Muscle of arm (tissue), 1 donor: ENCODE measurements at regions not wholly inside any gene's neighbourhood (a gene's known extent, or its start where the extent isn't known, plus 50 kb on each side); places are given as distances from the start of the nearest gene placed in this dataset.
"Not testable (repeated sequence)": the region's sequence is repeated elsewhere in the genome, so short reads cannot be mapped to it uniquely, and the experiment has no call there.

Experiments used
- DNase-seq: peaks from one replicate; pipeline ENCODE4 v3.0.0-alpha.2; 2013

DNA sequence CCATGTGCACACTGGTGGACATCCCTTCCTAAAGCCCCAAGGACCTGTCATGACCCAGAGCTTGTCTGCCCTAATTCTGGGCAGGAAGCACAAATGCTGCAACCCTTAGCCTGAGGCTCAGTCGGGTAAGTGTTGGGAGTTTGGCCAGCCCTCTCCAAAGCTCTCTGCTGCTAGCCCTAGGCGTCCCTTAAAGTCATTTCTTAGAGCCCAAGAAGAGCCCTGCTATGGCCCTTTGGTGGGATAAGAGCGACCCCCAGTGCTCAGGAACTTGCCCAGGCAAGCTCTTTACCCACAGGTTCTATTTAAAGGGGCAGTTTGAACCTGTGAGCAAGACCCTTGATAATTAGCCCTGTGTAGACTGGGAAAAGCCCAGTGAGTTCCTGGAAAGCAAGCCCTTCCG is 356.8 kb downstream of the RRAGC start:
- DNase-seq, result no peak

DNA sequence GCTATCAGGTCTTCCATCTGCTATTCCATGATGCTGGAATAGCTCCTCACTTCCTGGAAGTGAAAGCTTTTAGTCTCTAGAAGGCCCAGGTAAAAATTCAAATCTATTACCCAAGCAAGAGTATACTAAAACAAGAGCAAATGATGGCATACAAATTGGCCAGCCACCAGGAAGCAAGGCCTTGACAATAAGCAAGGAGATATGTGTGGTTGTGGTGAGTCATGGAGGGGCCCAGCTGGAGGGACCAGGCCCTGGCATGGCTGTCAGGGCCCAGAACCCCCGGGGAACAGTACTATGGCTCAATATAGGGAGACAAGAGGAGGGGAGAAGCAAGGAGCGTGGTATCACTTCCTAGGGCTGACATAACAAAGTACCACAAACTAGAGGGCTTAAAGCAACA is 358.7 kb downstream of the RRAGC start:
- DNase-seq, result no peak

DNA sequence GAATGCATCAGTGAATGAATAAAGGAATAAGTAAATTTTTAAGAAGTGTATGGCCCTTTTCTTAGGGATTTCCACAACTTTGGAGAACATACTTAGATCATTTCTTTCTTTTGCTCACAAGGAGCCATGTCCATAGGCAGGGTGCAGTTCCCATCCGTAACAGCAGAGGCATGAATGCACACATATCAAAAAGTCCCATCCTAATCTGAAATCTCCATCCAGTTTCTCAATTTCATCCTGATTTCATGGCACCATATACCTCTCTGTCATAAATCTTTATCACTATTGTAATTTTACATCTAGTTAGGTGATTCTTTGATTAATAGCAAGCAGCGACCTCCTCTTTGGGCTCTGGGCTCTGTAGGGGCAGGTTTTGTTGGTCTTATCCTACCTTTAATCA is 359.2 kb downstream of the RRAGC start:
- DNase-seq, result no peak

DNA sequence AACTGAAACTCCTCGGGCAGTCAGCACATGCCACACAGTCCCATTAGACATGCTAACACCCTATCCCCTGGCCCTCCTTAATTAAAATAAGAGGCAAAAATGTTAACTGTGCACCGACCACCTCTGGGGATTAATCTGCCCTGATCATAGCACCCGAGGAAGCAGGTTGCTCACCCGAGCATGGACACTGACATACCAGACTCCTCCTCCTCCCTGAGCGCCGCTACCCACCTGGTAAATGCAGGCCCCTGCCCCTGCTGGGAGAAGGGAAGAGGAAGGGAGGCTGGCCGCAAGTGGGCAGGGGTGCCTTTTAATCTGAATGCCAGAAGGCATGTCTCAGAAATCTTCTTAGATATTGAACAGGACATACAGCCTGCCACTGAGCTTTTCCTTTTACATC is 360.9 kb downstream of the RRAGC start:
- DNase-seq, result no peak

DNA sequence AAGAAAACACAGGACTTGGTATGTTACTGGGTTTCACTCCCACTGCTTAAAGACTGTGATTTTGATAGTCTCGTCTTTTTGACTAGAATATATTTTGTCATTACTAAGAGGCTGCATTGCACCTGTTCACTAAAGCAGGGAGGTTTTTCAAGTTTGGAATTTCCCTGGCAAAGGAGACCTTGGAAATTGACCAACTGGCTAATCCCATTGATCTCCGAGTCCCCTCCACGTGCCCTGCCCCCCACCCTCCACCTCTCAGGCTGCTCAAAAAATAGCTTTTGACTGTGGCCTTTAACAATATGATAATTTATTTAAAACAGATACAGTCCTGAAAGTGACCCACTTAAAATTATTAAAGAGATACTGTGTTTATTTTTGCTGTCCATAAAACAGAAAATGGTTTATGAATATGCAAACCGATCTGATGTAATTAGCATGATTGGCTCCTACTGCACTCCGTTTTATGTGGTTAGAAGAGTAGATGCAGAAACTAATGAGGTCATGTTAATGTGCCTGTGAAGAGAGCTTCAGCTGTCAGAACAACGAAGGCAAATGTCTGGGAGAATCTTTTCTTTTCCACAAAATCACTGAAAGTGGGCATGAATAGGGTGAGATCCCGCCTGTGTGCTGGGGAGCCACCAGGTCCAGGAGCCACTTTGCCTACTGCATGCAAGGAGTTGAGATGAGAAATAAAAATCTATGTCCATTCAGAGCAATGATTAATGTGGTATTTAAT is 361.5 kb downstream of the RRAGC start:
- no peak for DNase-seq

DNA sequence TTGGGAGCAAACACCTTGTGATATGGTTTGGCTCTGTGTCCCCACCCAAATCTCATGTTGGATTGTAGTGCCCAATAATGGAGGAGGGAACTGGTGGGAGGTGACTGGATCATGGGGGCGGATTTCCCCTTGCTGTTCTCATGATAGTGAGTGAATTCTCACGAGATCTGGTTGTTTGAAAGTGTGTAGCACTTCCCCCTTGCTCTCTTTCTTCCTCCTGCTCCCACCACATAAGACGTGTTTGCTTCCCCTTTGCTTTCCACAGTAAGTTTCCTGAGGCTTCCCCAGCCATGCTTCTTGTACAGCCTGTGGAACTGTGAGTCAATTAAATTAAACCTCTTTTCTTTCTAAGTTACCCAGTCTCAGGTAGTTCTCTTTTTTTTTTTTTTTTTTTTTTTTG is 366.3 kb downstream of the RRAGC start:
- DNase-seq, result not testable (repeated sequence)

DNA sequence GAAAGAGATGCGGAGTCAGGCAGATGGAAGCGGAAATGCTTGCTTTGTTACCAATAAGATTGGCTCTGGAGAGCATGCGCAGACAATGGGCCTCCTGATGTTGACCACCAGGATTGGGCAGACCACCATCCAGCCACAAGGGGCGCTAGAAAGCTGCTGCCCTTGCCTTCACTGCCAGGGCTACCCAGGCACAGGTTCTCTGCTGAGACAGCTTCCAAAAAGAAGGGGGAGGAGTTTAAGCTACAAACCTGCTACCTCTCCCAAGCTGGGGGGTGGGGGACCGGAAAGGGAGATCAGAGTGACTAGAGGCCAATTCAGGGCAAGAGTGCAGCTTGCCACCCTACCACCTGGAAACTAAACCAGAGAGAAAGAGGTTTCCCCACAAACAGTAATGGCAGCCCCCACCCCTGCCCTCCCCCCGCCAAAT is 369.7 kb downstream of the RRAGC start:
- no peak for DNase-seq

DNA sequence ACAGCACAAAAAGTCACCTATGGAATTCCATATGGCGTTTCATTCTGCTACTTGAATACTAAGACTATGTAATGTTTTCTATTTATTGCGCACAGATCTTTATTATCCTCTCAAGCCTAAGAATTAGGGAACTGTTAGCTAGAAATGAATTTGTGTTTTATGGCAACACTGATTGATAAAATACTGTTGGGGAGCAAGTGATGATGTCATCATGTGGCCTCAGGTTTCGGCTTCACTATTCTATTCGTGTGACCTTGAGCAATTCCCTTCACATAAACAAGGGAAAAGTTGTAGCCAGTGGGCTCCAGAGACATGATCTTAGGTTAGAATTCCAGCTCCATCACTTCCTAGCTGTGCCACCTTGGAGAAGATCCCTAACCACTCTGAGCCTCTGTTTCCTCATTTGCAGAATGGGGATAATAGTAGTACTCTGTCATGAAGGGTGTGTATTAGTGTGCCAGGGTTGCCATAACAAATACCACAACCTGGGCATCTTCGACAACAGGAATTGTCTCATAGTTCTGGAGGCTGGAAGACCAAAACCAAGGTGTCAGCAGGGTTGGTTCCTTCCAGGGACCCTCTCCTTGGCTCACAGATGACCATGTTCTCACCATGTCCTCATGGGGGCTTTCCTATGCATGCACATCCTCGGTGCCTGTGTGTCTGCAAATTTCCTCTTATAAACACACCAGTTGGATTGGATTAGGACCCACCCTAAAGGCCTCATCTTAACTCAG is 371.2 kb downstream of the RRAGC start:
- DNase-seq, result no peak

DNA sequence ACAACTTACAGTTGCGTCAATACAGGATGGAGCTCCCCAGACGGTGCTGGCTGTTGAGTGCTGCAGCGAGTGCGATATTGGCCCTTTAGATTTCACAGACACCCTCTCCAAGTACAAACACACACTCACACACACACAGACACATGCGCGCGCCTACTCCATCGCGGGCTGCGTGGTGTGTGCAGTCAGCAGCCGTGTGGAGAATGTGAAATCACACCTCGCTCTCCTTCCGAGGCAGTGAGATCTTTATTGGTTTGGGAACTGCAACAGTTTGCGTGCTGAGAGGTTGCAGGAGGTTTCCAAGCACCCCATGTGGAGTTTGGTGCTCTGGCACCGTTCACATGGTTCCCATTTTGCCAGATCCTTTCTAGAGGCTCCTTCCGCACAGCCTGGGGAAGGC is 372.2 kb downstream of the RRAGC start:
- no peak for DNase-seq

DNA sequence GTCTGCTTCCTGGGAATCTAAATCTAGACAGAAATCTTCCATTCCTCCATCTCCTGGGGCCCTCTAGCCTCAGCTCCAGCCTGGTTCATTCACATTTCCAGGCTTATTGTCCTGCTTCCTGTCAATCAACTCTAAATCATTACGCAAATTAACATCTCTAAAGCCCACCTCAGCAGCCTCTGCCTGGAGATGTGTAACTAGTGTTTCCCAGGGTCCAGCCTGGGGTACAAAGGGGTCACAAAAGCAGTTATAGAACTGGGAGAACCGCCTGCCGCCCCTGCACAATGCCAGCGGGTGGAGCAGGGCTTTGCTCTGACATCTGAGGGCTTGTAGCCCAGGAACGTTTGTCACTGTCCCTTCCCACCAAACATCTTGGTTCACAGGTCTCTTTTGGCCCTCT is 373.5 kb downstream of the RRAGC start:
- DNase-seq, result no peak

DNA sequence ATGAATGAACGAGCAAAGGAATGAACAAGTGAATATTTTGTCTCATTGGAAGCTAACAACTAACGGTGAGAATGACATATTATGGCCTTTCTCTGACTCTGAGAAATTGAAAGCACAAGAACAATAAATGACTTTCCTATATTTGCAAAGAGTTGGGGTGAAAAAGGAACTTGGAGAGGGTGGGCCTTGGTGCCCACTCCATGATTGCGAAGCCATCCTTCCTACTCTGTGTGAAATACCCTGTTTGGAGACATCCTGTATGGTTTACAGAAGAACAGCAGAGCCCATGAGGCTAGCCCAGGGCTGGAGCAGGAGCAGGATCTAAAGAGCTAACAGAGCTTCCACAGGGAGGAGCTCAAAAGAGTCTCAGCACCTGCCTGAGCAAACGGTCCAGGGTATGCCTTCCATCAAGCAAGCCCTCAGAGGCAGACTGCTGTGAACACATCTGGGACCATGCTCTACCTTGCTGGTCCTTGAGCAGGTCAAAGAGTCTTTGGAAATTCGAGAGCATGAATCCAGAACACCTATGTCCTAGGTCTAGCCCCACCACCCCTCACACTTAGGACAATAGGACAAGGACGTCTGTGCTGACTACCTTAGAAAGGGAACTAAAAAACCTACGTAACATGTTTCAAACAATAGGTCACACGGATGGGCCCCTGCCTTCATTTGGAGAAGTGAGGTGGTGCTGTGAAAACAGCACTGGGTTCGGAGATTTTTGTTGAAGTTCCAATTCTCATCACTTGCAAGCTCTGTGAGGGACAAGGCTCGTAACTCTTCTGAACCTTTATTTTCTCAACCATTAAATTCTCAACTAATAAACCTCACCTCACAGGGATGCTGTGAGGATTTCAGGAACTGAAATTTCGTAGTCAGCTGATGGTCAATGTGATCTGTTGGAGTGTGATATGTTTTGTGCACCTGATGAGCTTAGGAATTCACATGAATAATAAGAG is 377.4 kb downstream of the RRAGC start:
- DNase-seq, result no peak

DNA sequence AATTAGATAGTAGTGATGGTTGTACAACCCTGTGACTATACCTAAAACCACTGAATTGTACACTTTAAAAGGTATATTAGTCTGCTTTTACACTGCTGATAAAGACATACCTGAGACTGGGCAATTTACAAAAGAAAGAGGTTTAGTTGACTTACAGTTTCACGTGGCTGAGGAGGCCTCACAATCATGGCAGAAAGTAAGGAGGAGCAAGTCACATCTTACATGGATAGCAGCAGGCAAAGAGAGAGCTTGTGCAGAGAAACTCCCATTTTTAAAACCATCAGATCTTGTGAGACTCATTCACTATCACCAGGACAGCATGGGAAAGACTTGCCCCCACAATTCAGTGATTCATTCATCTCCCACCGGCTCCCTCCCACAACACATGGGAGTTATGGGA is 379.9 kb downstream of the RRAGC start:
- not testable (repeated sequence) for DNase-seq

DNA sequence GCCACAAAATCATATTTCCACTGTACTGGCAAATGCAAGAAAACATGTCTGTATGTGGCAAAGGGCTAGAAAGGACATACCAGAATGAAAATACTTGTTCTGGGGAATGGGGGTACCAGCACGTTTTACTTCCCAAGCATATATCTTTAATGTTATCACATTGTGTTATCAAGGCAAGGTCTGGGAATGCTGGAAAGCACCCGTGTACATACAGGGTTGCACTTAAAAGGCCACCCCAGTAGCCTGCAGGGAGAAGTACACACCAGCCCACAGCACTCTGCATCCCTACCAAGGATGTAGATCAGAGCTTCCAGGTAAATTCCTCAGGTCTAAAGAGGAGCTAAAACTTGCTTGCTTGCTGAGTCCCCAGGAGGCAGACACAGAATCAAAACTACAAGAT is 381.8 kb downstream of the RRAGC start:
- DNase-seq, result no peak

DNA sequence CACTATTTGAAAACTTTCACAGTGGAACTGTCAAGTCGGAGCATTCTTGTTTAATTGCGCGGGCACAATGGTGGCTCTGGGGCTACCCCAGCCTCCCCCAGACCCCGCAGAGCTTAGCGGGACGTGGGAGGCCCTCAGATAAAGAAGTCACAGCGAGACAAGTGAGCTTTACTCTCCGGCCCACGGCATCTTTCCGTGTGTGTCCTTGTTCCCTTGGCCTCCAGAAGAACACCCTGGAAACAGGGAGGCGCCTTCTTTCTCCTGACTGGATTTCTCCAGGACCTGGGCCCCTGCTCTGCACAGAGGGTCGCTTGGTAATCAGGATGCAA is 382.8 kb downstream of the RRAGC start:
- DNase-seq, result no peak

DNA sequence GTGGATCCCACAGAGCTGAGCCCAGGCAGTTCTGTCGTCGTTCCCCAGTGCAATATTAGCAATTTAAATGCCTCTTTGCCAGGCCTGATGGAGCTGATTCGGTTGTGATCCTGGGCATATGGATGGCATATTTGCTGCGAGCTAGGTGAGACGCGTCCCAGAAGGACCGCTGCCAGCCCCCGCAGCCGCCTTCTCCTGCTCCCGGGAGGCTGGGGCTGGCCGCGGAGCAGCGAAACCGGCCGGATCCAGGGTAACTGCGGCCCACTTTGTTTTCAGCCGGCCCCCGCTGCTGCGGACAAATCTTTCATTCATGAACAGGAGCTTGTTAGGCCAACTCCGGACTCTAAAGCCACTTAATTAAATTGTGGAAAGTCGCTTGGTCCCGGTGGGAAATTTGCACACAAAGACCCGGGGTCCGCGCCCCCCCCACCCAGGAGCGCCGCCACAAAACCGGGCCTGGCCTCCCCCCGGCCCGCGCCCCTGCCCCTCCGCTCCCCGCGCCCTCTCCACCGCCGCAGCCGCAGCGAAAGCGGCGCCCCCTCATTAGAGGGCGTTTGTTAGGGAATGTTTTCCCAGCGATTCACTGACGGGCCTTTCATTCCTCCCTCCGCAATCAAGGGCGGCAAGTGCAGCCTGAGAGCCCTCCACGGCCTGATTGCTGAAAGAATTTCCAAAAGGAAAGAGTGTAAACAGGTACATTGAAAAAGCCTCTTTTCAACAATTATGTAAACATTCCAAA is 383.3 kb downstream of the RRAGC start:
- no peak for DNase-seq

DNA sequence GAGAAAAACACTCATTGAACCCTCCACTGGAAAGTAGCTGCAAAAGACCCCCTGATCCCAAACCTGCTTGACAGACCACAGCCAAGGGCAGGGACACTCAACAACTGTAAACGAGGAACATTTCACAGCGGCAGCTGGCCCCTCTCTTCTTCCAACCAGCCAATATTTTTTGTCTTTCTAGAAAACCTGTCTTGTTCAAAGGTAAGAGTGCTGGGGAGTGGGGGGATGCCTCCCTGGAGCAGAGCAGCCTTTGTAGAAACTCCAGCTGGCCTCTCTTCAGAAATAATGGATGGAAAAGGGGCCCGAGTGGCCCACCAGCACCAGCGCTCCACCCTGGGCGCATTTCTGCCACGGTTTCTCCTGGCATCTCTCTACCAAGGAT is 384.0 kb downstream of the RRAGC start:
- DNase-seq, result no peak

DNA sequence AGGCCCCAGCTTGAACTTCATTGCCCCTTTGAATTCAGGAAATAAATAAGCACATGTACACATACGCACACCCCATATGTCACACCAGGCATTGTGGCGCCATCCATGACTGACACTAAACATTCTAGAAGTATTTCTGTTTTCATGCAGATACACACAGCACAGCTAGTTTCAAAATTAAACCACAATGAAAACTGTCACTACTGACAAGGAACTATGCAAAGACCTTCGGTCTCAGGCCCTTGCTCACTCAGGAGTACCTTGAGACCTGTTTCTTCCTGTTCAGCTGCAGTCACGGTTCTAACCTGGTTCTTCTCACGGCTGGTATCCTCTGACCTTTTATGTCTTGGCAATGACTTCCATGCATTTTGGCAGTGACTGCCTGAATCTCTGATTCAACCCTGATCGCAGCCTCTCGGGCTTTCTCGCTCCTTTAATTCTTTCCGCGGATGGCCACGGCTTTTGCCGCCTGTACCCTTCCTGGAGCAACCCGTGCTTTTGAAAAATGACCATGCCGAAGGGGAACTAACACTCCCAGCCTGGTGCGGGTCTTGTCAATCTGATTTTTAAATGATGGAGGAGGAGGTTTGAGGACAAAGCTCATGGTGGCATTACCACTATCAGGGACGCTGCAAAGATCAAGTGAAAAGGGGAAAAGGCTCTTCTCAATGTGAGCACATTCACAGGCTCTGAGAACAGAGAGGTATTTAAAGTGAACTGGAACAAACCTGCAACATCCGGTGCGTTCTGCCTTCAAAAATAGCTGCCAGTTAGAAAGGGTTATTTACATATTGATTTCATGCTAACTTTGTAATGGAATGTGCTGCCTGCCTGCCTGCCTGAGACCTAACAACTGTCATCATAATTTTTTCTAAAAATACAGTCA is 384.6 kb downstream of the RRAGC start:
- DNase-seq, result no peak

DNA sequence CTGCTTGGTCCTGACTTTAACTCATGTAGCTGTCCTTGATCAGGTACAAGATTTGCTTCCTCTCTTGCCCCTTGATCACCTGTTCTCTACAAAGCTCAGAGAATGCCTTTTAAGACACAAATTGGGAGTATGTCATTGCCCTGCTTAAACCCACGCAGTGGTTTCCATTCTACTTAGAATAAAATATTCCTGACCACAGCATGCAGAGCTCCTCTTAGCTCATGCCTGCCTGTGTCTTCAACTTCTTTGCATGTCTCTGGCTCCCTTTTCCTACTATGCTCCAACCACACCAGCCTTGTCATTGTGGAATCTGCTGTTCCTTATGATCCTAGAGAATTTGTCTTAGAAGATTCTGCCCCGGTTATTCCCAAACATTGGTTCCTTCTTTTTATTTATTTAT is 393.1 kb downstream of the RRAGC start:
- DNase-seq, result no peak

DNA sequence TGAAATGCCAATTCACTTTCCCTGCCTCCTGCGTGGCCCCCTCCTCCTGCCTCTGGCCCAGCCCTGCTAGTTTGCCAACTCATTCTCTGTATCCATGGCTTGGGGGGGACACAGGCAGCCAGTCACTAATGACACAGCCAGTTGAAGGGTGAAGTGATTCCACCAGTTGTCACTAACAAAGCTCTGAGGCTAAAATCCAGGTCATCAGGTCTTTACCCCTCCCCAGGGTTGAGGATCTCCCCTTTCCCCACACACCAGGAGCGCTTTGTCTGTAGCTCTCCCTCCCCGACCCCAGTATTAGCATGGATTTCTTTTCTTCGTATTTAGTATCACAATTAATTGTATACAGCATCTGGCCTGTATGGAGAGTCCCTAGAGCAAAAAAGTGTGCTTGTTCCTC is 394.1 kb downstream of the RRAGC start:
- DNase-seq, result no peak

DNA sequence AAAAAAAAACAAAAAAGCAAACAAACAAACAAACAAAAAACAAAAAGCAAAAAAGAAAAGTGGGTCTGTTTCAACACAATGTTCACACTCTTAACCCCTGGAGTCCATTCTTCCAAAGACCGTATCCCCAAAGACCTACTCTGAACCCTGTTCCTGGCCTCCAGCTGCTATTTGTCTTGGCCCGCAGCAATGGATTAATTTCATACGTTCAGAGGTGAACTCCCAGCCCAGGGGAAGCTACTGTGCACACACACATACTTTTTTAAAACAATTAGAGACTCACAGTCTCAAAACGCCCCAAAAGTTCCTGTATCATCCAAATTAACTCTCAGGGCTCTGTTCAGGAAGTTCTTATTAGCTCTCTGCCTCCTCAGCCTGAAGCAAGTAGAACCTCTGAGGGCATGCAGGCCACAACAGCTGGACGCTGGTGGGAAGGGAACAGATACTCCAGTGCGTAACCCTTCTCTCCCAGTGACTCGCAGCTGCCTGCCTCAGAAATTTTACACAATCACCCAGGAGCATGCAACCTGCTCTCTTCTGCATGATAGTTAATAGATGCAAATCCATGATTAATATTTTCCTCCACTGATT is 395.4 kb downstream of the RRAGC start:
- no peak for DNase-seq

DNA sequence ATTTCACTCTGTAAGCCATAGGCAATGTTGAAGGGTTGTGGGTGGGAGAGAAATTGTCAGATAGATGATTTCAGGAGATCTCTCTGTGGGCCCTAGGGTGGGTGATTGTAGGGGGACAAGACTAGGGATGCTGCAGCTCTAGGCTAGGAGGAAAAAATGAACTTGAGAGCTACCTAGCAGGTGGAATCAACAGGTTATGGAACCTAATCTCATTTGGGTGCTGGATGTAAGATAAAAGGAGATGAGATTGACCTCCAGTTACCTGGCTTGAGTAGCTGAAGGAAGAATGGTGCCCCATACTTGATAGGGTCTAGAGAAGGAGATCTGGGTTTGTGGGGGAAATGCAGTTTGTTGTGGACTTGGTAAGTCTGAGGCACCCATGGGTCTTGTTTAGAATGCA is 396.5 kb downstream of the RRAGC start:
- no peak for DNase-seq
